Lower lobe of right lung (tissue), 2 donors: ENCODE measurements at regions not wholly inside any gene's neighbourhood (a gene's known extent, or its start where the extent isn't known, plus 50 kb on each side); places are given as distances from the start of the nearest gene placed in this dataset.
"Not testable (repeated sequence)": the region's sequence is repeated elsewhere in the genome, so short reads cannot be mapped to it uniquely, and the experiment has no call there.

ENCODE experiments used
- ATAC-seq, 2 donors: fragments of 200-7000 bp; cut with Tn5 transposase; one replicate each; pipeline ENCODE4 v1.9.1; 2020 to 2022; ENCODE audit warnings: mild to moderate bottlenecking in 2 of 2, moderate library complexity in 2 of 2
- DNase-seq: peaks from one replicate; pipeline ENCODE4 v3.0.0-alpha.2; 2020
- H3K27ac ChIP-seq: fragments of 200-600 bp; one replicate; pipeline ENCODE4 v1.8.0; 2022
- H3K27me3 ChIP-seq: fragments of 200-600 bp; one replicate; pipeline ENCODE4 v1.8.0; 2022; ENCODE audit warnings: low read depth
- H3K36me3 ChIP-seq: fragments of 200-600 bp; one replicate; pipeline ENCODE4 v1.8.0; 2022; ENCODE audit warnings: mild to moderate bottlenecking
- H3K4me1 ChIP-seq: fragments of 200-600 bp; one replicate; pipeline ENCODE4 v1.8.0; 2022
- H3K4me3 ChIP-seq: fragments of 200-600 bp; one replicate; pipeline ENCODE4 v1.8.0; 2022; ENCODE audit warnings: mild to moderate bottlenecking
- H3K9me3 ChIP-seq: fragments of 200-600 bp; one replicate; pipeline ENCODE4 v1.8.0; 2022
- CTCF ChIP-seq: fragments of 200-600 bp; IDR thresholded peaks from one replicate; pipeline ENCODE4 v1.8.0; 2022; ENCODE audit warnings: antibody characterized with exemption, mild to moderate bottlenecking
- intact Hi-C: fragments of 100-400 bp; cut with DNase I; formaldehyde crosslinking; loops from one replicate; pipeline ENCODE4 v1.11.0; 2022
- donor health status: DM: no; HTN: yes; CAD: no; lungs with severe emphysema.

- intact Hi-C loops = no loop called here
- no peak for ATAC-seq
Measured at GRCh38 chr5:82873452-82873851, 203.7 kb downstream of the TMEM167A start.

GRCh38 chr5:82872321-82873288 is 204.6 kb downstream of the TMEM167A start:
- H3K27ac ChIP-seq, H3K9me3 ChIP-seq, intact Hi-C loops, H3K4me1 ChIP-seq, H3K27me3 ChIP-seq, H3K36me3 ChIP-seq, H3K4me3 ChIP-seq, DNase-seq, ATAC-seq: not testable (repeated sequence)

More at GRCh38 chr5:82873452-82873851, 203.7 kb downstream of the TMEM167A start:
- Histone ChIP-seq H3K4me1 (no peaks in the 10 kb centered on the region), H3K27me3 (no peaks in the 10 kb centered on the region), H3K9me3 (no peaks in the 10 kb centered on the region), H3K27ac (no peak overlapping the region), H3K36me3 (no peaks in the 10 kb centered on the region), H3K4me3 (no peak overlapping the region)
- no peak for TF ChIP-seq CTCF
- no peak for DNase-seq

- ATAC-seq = no peak
- H3K27ac ChIP-seq = no peak overlapping the region
- no peaks in the 10 kb centered on the region for H3K9me3 ChIP-seq
- H3K4me1 ChIP-seq = no peaks in the 10 kb centered on the region
- H3K27me3 ChIP-seq = no peaks in the 10 kb centered on the region
- no peak for DNase-seq
- no peak overlapping the region for H3K4me3 ChIP-seq
- intact Hi-C loops = no loop called here
- TF ChIP-seq CTCF = no peak
- H3K36me3 ChIP-seq = no peaks in the 10 kb centered on the region
Measured at GRCh38 chr5:82865625-82866024, 211.6 kb downstream of the TMEM167A start.

- DNase-seq (no peak), ATAC-seq (no peak)
- no peaks in the 10 kb centered on the region for H3K27me3 ChIP-seq
- TF ChIP-seq CTCF = no peak
- H3K4me1 ChIP-seq = no peaks in the 10 kb centered on the region
- H3K9me3 ChIP-seq = no peaks in the 10 kb centered on the region
- H3K36me3 ChIP-seq = no peaks in the 10 kb centered on the region
- intact Hi-C loops = no loop called here
- H3K4me3 ChIP-seq = no peak overlapping the region
- H3K27ac ChIP-seq = no peak overlapping the region
Measured at GRCh38 chr5:82863266-82863665, 213.9 kb downstream of the TMEM167A start.

GRCh38 chr5:82862711-82863110 is 214.5 kb downstream of the TMEM167A start:
- H3K27me3 ChIP-seq = no peaks in the 10 kb centered on the region
- no peak overlapping the region for H3K27ac ChIP-seq
- H3K4me3 ChIP-seq = no peak overlapping the region
- ATAC-seq (no peak), DNase-seq (no peak)
- H3K36me3 ChIP-seq = no peaks in the 10 kb centered on the region
- intact Hi-C loops = no loop called here
- H3K4me1 ChIP-seq = no peaks in the 10 kb centered on the region
- TF ChIP-seq CTCF = no peak
- no peaks in the 10 kb centered on the region for H3K9me3 ChIP-seq

GRCh38 chr5:82862261-82862660 is 214.9 kb downstream of the TMEM167A start:
- Histone ChIP-seq H3K36me3 (no peaks in the 10 kb centered on the region), H3K27ac (no peak overlapping the region), H3K9me3 (no peaks in the 10 kb centered on the region), H3K27me3 (no peaks in the 10 kb centered on the region), H3K4me1 (no peaks in the 10 kb centered on the region), H3K4me3 (no peak overlapping the region)
- ATAC-seq (no peak), DNase-seq (no peak)
- TF ChIP-seq CTCF = no peak
- intact Hi-C loops = no loop called here
